NCI-H2196 (cell line): ENCODE measurements at regions not wholly inside any gene's neighbourhood (a gene's known extent, or its start where the extent isn't known, plus 50 kb on each side); places are given as distances from the start of the nearest gene placed in this dataset.
"Not testable (repeated sequence)": the region's sequence is repeated elsewhere in the genome, so short reads cannot be mapped to it uniquely, and the experiment has no call there.

Experiments used
- DNase-seq: peaks from one replicate; lab custom pipeline; 2025; ENCODE audit not compliant: unreplicated experiment; lab: John Stamatoyannopoulos, UW

DNA sequence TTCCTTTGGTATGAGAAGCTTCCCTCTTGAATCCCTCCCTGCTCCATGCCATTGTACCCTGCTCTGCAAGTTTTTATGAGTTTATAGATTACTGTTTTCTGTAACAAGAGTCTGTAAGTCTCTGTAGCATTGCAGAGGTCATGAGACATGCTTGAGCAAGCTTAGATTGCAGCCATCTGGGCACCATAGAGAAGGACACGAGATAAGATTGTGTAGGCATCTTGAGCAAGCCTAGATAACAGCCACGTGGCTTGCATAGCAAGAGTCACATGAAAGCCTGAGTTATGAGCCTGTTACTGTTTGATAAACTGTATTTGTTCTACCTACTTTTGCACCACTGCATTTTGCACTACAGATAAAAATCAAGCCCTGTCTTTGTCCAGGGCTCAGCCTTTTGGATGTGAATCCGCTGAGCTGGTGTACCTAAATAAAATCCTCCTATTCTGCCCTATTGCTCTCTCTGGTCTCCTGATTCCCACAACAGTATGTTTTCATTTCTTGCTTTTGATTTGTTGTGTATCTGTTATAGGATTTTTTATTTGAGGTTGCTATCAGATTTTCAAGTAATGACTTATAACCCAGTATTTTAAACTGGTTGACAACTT, 127.4 kb upstream of the ANKRD50 start:
- DNase-seq: no peak

DNA sequence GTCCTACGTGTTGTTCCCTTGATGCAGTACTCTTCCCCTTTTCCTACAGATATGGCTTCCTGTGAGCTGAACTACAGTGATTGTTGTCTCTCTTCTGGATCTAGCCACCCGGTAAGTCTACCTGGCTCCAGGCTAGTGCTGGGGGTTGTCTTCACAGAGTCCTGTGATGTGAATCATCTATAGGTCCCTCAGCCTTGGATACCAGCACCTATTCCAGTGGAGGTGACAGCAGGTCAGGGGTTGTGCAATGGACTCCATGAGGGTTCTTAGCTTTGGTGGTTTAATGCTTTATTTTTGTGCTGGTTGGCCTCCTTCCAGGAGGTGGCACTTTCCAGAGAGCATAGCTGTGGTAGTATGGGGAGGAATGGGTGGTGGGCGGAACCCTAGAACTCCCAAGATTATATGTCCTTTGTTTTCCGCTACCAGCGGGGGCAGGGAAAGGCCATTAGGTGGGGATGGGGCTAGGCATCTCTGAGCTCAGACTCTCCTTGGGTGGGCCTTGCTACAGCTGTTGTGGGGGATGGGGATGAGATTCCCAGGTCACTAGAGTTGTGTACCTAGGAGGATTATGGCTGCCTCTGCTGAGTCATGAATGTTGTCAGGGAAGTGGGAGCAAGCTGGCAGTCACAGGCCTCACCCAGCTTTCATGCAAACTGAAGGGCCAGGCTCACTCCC, 121.4 kb upstream of the ANKRD50 start:
- DNase-seq: no peak

DNA sequence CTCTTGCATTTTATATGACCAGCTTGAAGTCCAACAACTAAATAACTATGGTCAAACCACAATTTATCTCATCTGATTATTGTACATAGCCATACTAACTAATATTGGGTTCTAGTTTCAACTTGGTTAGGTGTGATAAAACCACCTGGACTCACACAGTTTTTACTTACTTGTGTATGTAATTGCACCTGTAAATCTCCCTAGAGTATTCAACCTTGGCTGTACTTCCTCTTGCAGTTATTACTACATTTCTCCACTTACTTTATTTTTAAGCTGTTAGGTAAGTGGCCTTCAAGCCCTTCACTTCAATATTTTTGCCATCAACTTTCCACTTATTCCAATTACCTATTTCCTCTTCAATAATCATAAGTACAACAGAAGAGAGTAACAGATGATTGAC, 115.8 kb upstream of the ANKRD50 start:
- no peak for DNase-seq

DNA sequence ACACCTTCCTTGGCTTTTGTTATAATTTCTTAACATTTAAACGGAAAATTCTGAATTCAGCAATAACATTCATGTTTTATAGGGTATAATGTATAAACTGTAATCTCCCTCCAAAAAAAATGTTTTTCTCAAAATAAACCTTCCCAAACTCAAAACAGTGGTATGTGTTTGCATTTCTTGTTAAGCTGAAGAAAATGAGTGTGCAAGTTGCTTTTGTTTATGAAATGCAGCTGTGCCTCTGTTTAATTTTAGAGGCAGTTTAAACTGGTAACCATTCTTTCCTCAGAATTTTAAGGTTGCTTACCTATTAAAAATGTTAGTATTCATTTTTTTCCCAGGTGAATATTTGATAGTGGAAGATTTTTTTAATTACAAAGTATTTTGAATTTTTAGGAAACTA, 105.0 kb upstream of the ANKRD50 start:
- no peak for DNase-seq

DNA sequence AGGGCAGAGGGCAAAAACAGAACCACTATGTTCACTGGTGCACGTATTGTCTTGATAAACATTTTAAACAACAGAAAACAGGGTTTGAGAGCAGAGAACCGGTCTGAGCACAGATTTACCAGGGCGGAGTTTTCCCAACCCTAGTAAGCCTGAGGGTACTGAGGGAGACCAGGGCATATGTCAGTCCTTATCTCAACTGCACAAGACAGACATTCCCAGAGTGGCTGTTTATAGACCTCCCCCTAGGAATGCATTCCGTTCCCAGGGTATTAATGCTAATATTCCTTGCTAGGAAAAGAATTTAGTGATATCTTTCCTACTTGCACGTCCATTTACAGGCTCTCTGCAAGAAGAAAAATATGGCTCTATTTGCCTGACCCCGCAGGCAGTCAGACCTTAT, 99.7 kb upstream of the ANKRD50 start:
- not testable (repeated sequence) for DNase-seq

DNA sequence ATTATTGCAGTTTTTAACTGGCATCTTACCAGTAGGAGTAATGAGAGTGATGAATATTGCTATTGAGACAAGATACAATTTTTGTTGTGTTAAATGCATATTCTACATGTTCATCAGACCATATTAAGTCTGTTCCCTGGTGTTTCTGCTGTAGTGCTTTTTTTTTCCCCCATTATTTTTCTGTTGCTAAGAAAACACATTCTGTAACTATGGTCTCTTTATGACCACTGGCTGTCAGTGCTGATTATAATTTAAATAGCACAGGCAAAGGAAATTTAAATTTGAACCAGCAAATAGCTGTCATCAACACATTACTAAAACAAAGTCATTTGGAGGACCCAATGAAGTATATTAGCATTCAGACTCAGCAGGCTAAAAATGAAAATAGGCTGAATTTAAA, 98.3 kb upstream of the ANKRD50 start:
- no peak for DNase-seq

DNA sequence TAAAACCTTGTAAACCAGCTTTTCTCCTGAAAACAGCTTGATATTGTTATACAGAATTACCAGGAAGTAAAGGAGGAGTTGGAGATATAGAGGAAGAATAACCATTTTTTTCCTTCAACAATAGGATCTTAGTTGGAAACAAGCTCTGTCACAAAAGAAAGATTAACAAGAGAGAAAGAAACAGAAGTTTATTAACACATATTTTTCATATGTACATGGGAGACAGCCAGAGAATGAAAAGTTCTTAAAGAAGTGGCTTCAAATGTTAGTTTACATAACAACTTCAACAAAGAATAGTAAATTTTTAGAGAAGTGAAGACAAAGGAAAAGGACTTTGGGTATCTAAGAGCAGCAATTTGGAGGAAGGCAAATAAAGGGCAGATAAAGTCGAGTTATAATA, 94.9 kb upstream of the ANKRD50 start:
- no peak for DNase-seq

DNA sequence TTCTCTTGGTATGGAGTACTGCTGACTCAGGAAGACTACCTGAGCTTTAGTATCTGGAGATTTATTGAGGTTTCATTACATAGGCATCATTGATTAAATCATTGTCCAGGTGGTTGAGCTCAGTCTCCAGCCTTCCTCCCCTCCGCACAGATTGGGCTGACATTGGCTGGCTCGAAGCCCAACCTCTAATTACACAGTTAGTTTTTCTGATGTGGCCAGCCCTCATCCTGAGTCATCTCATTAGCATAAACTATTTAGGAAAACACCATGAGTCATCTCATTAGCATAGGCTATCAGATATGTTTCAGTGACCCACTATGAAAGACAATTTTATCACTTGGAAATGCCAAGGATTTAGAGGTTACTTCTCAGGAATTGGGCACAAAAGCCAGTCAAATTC, 93.9 kb upstream of the ANKRD50 start:
- no peak for DNase-seq

DNA sequence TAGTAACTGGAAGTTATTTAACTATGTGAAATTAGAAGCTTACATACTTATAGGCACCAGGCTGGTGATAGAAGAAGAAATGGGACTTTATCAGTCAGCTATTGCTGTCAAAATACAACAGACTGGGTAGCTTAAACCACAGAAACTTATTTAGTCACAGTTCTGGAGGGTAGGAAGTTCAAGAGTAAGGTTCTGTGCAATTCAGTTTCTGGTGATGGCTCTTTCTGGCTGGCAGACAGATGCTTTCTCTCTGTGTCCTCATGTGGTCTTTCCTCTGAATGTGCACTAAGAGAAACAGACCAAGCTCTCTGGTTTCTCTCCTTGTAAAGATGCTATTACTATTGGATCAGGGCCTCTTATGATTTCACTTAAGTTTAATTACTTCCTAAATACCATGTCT, 92.1 kb upstream of the ANKRD50 start:
- no peak for DNase-seq

DNA sequence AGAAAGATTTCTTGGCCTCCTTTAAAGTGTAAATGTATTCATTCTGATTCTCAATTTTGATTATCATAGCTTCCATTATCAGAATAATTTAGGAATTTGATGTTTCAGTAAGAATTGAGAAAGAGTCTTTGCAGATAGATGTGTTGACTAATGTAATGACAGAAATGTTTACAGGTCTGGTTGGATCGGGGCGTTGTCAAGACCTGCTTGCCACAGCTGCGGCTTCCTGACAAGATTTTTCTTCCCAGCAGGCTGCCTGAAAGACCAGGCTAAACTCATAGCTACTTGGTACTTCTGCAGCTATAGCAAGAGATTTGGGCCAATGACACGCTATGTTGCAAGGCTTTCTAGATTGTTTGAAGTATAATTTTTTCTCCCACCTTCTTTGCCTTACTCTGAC, 91.5 kb upstream of the ANKRD50 start:
- no peak for DNase-seq

DNA sequence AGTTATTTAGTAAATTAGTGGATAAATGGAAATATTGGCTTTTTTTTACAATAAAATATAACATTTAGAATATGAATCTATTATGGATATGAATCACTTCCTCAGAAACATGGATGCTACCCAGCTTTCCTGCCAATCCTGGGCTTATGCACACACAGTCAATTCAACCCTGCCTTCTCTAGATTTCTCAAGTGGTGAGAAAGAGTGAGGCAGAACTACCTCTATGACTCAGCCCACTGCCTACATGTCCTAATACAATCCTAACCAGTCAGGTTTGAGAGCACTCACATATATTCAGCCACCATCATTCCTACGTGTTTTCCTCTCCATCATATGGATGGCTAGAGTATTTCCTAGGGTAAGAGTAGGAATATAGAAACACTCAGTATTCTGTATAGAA, 91.1 kb upstream of the ANKRD50 start:
- no peak for DNase-seq

DNA sequence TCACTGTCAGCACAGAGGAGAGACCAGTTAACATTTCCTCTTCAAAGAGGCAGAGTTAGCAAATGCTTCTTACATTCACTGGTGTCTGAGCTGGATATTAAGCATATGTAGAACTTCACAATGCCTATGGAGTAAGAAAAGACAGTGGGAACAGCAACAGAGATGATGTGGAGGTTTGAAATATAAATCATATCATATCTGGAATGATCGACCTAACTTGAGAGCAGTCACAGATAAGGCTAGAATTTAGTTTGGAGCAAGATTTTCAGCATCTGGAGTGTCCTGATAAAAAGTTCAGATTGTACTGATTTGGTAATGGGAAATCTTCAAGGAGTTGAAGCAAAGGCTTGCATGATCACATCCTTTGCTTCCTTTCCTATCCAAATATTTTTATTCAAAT, 90.5 kb upstream of the ANKRD50 start:
- DNase-seq: no peak

DNA sequence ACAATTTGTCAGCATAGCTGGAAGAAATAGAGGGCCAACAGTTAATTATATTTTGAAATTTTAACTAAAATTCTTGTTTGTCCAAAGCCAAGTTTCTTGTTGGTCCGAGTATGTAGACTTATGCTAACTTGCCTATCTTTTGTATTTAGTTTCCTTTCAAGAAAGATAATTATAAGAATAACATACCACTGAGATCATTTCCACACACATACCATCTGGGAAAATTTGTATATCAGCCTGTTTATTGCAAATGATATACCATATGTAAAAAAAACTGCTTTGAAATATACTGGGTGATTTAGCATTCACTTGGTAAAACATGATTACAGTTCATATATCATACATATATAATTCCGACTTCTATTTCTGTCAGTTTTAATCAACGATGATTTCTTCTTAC, 84.7 kb upstream of the ANKRD50 start:
- no peak for DNase-seq

DNA sequence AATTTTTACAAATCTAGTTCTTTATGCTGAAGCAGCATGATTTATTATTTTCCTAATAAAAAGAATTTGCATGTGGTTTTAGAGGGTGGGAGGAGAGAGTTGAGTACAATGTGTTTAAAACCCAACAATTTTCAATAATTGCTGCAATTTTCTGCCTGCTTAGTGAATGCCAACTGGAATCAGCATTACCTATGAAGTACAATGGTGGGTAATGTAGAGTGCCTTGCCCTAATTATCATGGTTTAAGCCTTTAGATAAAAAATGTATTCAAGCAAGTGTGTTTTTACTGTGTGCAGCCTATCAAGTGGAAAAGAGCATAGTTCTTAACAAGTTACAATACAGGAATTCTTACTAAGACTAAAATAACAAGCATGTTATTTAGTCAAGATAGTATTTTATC, 77.9 kb upstream of the ANKRD50 start:
- DNase-seq: no peak

DNA sequence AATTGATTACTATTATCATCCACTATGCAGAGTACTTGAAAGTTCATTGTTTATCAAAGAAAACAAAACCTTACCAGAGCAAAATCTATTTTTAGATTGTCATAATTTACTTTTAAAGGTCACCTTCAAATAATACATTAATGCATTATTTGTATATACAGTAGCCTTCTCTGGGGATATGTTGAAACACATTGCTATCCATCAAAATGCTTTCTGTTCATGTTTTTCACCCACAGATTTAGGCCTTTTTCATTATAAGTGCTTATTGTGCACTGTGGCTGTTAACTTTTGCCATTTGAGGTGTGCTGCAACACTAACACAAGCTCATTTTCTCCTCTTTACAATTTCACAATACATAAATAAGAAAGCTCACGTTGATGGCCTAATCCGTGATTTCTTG, 74.1 kb upstream of the ANKRD50 start:
- no peak for DNase-seq

DNA sequence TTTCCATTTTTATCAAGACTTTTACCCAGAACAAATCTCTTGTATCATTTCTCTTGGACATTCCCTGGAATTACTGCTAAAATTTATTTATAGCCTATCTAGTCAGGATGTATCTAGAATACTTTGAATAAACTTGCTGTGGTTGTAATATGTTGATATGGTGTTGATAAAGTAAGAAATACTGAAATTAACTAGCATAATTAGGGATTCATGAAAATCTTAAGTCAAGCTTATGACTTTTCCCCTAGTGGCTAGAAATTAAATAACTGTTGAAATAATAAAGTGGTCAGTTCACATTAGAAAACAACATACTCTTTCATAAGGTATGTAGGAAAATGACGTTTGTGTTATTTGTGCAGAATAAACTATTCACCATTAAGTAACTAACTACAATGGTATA, 73.1 kb upstream of the ANKRD50 start:
- DNase-seq: no peak

DNA sequence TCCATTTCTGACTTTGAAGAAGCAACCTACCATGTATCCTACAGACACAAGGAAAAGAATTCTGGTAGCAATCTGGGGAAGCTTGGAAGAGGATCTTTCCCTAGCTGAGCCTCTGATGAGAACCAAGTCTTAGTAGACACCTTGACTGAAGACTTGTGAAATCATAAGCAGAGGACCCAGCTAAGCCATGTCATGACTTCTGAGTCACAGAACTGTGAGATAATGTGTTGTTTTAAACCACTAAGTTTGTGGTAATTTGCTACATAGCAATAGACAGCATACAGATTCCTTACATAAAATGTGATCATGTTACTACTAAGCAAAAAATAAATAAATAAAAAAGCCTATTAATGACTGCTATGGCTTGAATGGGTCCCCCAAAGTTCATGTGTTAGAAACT, 71.3 kb upstream of the ANKRD50 start:
- DNase-seq: no peak

DNA sequence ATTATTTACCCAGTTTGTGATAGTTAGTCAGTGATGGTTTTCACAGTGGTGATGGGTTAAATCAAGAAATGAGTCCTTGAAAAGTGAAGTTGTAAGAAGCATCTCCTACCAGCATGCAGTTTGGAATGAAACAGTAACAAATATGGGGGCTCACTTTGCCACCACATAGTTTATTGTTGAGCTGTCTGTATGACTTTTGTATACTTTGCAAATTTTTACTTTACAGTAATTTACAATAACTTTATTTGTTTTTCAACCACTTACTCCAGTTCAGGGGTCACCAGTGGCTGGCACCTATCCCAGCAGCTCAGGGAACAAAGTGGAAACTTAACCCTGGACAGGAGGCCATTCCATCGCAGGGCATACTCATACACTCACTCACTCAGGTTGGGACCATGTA, 64.5 kb upstream of the ANKRD50 start:
- DNase-seq: no peak

DNA sequence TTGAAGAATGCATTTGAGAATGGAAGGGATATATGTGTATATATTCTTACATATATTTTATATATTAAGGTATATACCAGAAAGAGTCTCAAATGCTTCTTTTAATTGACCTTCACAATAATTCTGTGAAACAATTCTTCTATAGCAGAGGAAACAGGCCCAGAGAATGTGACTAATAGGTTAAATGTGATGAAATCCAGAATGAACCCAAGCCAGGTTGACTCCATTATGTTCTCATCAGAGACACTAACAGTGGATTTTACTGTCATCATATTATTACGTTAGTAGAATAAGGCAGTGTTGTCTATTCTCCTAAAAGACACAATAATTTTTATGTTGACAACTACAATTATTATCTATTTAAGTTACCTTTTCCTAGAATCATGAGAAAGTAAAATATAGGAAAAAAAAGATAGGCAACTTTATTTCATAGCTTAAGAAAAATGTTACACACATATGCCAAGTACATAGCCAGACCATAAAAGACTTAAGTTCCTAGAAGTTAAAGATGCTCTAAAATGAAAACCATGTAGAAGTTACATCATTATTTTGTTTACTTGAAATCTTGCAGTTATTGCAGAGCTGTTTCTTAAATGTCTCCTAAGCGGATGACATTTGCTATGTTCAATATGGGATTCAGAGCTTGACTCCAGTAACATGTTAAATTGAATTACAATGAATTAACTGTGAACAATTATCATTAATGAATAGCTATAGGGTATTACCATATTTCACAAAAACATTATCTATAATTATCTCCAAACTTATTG, 56.2 kb upstream of the ANKRD50 start:
- DNase-seq: no peak

DNA sequence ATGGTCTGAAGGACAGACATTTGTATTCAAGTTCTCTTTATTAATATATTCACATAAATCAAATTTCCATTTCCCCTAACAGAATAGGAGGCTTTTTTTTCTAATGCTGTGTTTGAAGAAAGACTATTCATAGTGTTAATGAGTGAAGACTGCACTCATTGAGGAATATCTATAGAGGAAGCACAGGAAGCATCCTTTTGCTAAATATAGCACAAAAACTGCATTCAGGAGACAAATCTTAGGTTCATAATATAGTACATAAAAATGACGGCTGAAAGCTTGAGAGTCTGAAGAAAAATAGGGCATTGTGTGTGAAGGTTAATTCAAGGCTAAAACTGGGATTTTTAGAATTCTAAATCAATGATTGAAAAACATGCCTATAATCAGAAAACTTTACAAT, 50.4 kb upstream of the ANKRD50 start:
- no peak for DNase-seq
